H1 (cell line): ENCODE measurements at regions not wholly inside any gene's neighbourhood (a gene's known extent, or its start where the extent isn't known, plus 50 kb on each side); places are given as distances from the start of the nearest gene placed in this dataset.

Source experiments
- CTCF ChIA-PET: fragments of 300-600 bp; sonication (Branson Sonifier 250); formaldehyde crosslinking; loops from one replicate; lab custom pipeline; 2021; ENCODE audit not compliant: partially characterized antibody; lab: Charles Lee
- POLR2A ChIA-PET: fragments of 300-600 bp; sonication (Branson Sonifier 250); formaldehyde crosslinking; loops from one replicate; lab custom pipeline; 2021; ENCODE audit warnings: inconsistent platforms; ENCODE audit not compliant: partially characterized antibody; lab: Charles Lee
- DNase-seq, 2 experiments: peaks; one replicate each; pipeline versions ENCODE4 v3.0.0 to v3.0.0-alpha.2; 2010 to 2022; ENCODE audit warnings: low spot score in 2 of 2, low read depth in 1 of 2, mixed read lengths in 1 of 2
- FAIRE-seq: peaks from 2 replicates; lab custom pipeline; 2011; peaks lifted over from hg19 to GRCh38; lab: Jason Lieb, UNC
- H2AFZ ChIP-seq: 2 replicates; pipeline ENCODE4 v1.8.1; 2012; ENCODE audit warnings: low read length, inconsistent platforms
- H2AK5ac ChIP-seq: 2 replicates; pipeline ENCODE4 v1.6.1; 2013; ENCODE audit warnings: low read depth, low read length
- H2BK120ac ChIP-seq: replicated peaks from 2 replicates; pipeline ENCODE3; 2013; ENCODE audit warnings: low read depth, low read length, inconsistent platforms
- H2BK12ac ChIP-seq: 2 replicates; pipeline ENCODE4 v1.6.1; 2013; ENCODE audit warnings: low read depth, low read length
- H2BK15ac ChIP-seq: 2 replicates; pipeline ENCODE4 v1.6.1; 2013; ENCODE audit warnings: low read length
- H2BK20ac ChIP-seq: 2 replicates; pipeline ENCODE4 v1.6.1; 2013; ENCODE audit warnings: low read length
- H2BK5ac ChIP-seq: 2 replicates; pipeline ENCODE4 v1.6.1; 2013; ENCODE audit warnings: low read depth, low read length
- H3K14ac ChIP-seq: 2 replicates; pipeline ENCODE4 v1.6.1; 2013; ENCODE audit warnings: inconsistent platforms; ENCODE audit not compliant: insufficient read length
- H3K18ac ChIP-seq: 2 replicates; pipeline ENCODE4 v1.6.1; 2013; ENCODE audit warnings: low read length; ENCODE audit errors: extremely low read depth
- H3K23ac ChIP-seq: 2 replicates; pipeline ENCODE4 v1.6.1; 2013; ENCODE audit warnings: inconsistent platforms; ENCODE audit not compliant: insufficient read length
- H3K23me2 ChIP-seq: 2 replicates; pipeline ENCODE4 v1.6.1; 2013; ENCODE audit warnings: low read depth, low read length
- H3K27ac ChIP-seq: 2 replicates; pipeline ENCODE4 v1.6.1; 2011; ENCODE audit warnings: low read depth, low read length, inconsistent platforms
- H3K27me3 ChIP-seq, 4 experiments: replicated peaks in 1 of 4; 1 replicate in 1 of 4; 2 replicates in 3 of 4; pipeline versions ENCODE4 v1.6.1 to v1.8.1; 2011 to 2013; ENCODE audit warnings: low read length in 3 of 4, mild to moderate bottlenecking in 3 of 4, inconsistent platforms in 2 of 4, mixed read lengths in 2 of 4, moderate library complexity in 1 of 4; ENCODE audit not compliant: control insufficient read depth in 3 of 4, insufficient read depth in 3 of 4; ENCODE audit errors: extremely low read depth in 1 of 4
- H3K36me3 ChIP-seq, 4 experiments: 2 replicates each; pipeline versions ENCODE4 v1.6.1 to v1.8.1; 2011 to 2013; ENCODE audit warnings: mild to moderate bottlenecking in 4 of 4, low read length in 3 of 4, moderate library complexity in 2 of 4, control low read depth in 1 of 4, inconsistent platforms in 1 of 4; ENCODE audit not compliant: insufficient read depth in 4 of 4, control insufficient read depth in 2 of 4
- H3K4ac ChIP-seq: replicated peaks from 2 replicates; pipeline ENCODE3; 2013; ENCODE audit warnings: low read length, low read depth, mixed read lengths, inconsistent platforms; ENCODE audit not compliant: insufficient read length
- H3K4me1 ChIP-seq, 4 experiments: replicated peaks in 1 of 4; 1 replicate in 1 of 4; 2 replicates in 3 of 4; pipeline versions ENCODE4 v1.6.1 to v1.8.1; 2011 to 2013; ENCODE audit warnings: low read length in 3 of 4, inconsistent platforms in 2 of 4, mixed read lengths in 1 of 4; ENCODE audit not compliant: insufficient read depth in 4 of 4, control insufficient read depth in 3 of 4
- H3K4me2 ChIP-seq, 2 experiments: 2 replicates each; pipeline versions ENCODE4 v1.6.1 to v1.8.1; 2011 to 2013; ENCODE audit warnings: low read depth in 2 of 2, low read length in 2 of 2, control low read depth in 1 of 2, inconsistent platforms in 1 of 2, mild to moderate bottlenecking in 1 of 2; ENCODE audit not compliant: insufficient read depth in 1 of 2
- H3K4me3 ChIP-seq, 4 experiments: fragments of 200-600, 300-600 bp in 1 of 4; sonication (generic), shearing (Covaris generic), sonication (Bioruptor Twin) in 1 of 4; 2 replicates each; pipeline versions ENCODE4 v1.5.1 to v1.8.1; 2011 to 2016; ENCODE audit warnings: low read length in 4 of 4, low read depth in 3 of 4, control low read depth in 2 of 4, inconsistent platforms in 2 of 4, mild to moderate bottlenecking in 2 of 4, mixed read lengths in 1 of 4, moderate library complexity in 1 of 4; ENCODE audit not compliant: insufficient read depth in 2 of 4; ENCODE audit errors: extremely low read depth in 1 of 4
- H3K56ac ChIP-seq: replicated peaks from 2 replicates; pipeline ENCODE3; 2013; ENCODE audit warnings: low read depth, mild to moderate bottlenecking, mixed read lengths, low read length, inconsistent platforms; ENCODE audit not compliant: insufficient read length
- H3K79me1 ChIP-seq: 2 replicates; pipeline ENCODE4 v1.6.1; 2013; ENCODE audit warnings: low read depth, low read length, control low read depth
- H3K79me2 ChIP-seq, 2 experiments: 2 replicates each; pipeline versions ENCODE4 v1.6.1 to v1.8.1; 2012 to 2013; ENCODE audit warnings: low read length in 2 of 2, mild to moderate bottlenecking in 2 of 2, inconsistent platforms in 1 of 2; ENCODE audit not compliant: insufficient read depth in 2 of 2, control insufficient read depth in 1 of 2
- H3K9ac ChIP-seq, 4 experiments: replicated peaks in 1 of 4; 1 replicate in 1 of 4; 2 replicates in 3 of 4; pipeline versions ENCODE4 v1.6.1 to v1.8.1; 2011 to 2013; ENCODE audit warnings: low read depth in 3 of 4, low read length in 3 of 4, control low read depth in 2 of 4, mild to moderate bottlenecking in 2 of 4, moderate library complexity in 2 of 4, inconsistent platforms in 1 of 4; ENCODE audit errors: extremely low read depth in 1 of 4
- H3K9me3 ChIP-seq, 2 experiments: 2 replicates each; pipeline versions ENCODE4 v1.6.1 to v1.8.1; 2012 to 2013; ENCODE audit warnings: mild to moderate bottlenecking in 2 of 2, moderate library complexity in 2 of 2, control low read depth in 1 of 2, inconsistent platforms in 1 of 2, low read depth in 1 of 2, low read length in 1 of 2, mixed read lengths in 1 of 2; ENCODE audit not compliant: insufficient read depth in 2 of 2
- H4K20me1 ChIP-seq, 2 experiments: replicated peaks in 1 of 2; 2 replicates each; pipeline versions ENCODE3 to v1.8.1; 2011 to 2013; ENCODE audit warnings: inconsistent platforms in 2 of 2, low read length in 2 of 2, mild to moderate bottlenecking in 1 of 2; ENCODE audit not compliant: insufficient read depth in 2 of 2, control insufficient read depth in 1 of 2
- H4K5ac ChIP-seq: 2 replicates; pipeline ENCODE4 v1.6.1; 2013; ENCODE audit warnings: low read length, low read depth, mixed read lengths, inconsistent platforms; ENCODE audit not compliant: insufficient read length
- H4K8ac ChIP-seq: 2 replicates; pipeline ENCODE4 v1.8.0; 2013; ENCODE audit warnings: mild to moderate bottlenecking, moderate library complexity, low read length, inconsistent platforms; ENCODE audit not compliant: insufficient read depth; ENCODE audit errors: extremely low read depth
- H4K91ac ChIP-seq: replicated peaks from 2 replicates; pipeline ENCODE3; 2013; ENCODE audit warnings: low read length, mixed read lengths, inconsistent platforms; ENCODE audit not compliant: insufficient read length
- CBX5 ChIP-seq: fragments of 300-800, 300-1000 bp; sonication (generic); IDR thresholded peaks from 2 replicates; pipeline ENCODE4 v1.7.1; 2016; ENCODE audit warnings: antibody characterized with exemption, low read length, low read depth
- EZH2 ChIP-seq: fragments of 200-600 bp; sonication (generic); IDR thresholded peaks from 2 replicates; pipeline ENCODE4 v1.7.1; 2012; ENCODE audit warnings: low read depth, mild to moderate bottlenecking, moderate library complexity, low read length, inconsistent platforms; ENCODE audit not compliant: severe bottlenecking
- MAFK ChIP-seq: IDR thresholded peaks from 2 replicates; pipeline ENCODE4 v1.6.1; 2012; ENCODE audit warnings: low read depth, mild to moderate bottlenecking, improper control_type of control experiment, low read length
- POLR2AphosphoS5 ChIP-seq: IDR thresholded peaks from 2 replicates; pipeline ENCODE4 v1.6.1; 2011; ENCODE audit warnings: low read depth, low read length
- RFX5 ChIP-seq: IDR thresholded peaks from 2 replicates; pipeline ENCODE4 v1.6.1; 2011; ENCODE audit warnings: low read depth, low read length, improper control_type of control experiment, borderline replicate concordance
- WGBS, 2 experiments: shearing (Covaris generic) in 1 of 2; methylation state at CpG; one replicate each; pipeline versions ENCODE4 v1.1.6 to v1.1.7; 2013 to 2015; ENCODE audit warnings: low lambda C conversion rate in 2 of 2, mixed read lengths in 2 of 2, inconsistent platforms in 1 of 2, low coverage in 1 of 2, missing lambda C conversion rate in 1 of 2; ENCODE audit not compliant: insufficient replicate concordance in 2 of 2, insufficient coverage in 1 of 2, insufficient read length in 1 of 2; ENCODE audit errors: extremely low coverage in 1 of 2, missing lambda C conversion rate in 1 of 2; 5-methylcytosine and 5-hydroxymethylcytosine counted together

- Histone ChIP-seq H2BK15ac (no peak overlapping the region), H2BK20ac (no peak overlapping the region), H3K27ac (no peak overlapping the region), H2AFZ (no peak overlapping the region), H4K5ac (no peak overlapping the region), H4K8ac (no peak overlapping the region), H3K79me2 (no peaks in the 10 kb centered on the region), H3K36me3 (no peaks in the 10 kb centered on the region), H4K20me1 (no peaks in the 10 kb centered on the region), H3K79me1 (no peaks in the 10 kb centered on the region), H3K4me3 (no peak overlapping the region), H2BK12ac (no peak overlapping the region), H3K9me3 (no peaks in the 10 kb centered on the region), H3K23me2 (no peaks in the 10 kb centered on the region; the same call in 1 of the 2 replicates), H3K4ac (no peak overlapping the region), H4K91ac (no peak overlapping the region), H3K9ac (no peak overlapping the region), H2AK5ac (no peak overlapping the region), H3K4me2 (no peak overlapping the region)
- CTCF ChIA-PET, result interaction anchor here (0.7 to 1.7 kb wide), 4 partner anchors 11 to 214 kb away, joined by 3 to 5 read pairs (median 4); no protein-coding TSS in a partner anchor
- DNase-seq, result no peak
- no peak for FAIRE-seq
- POLR2A ChIA-PET, result no interaction called here
- no peak for TF ChIP-seq POLR2AphosphoS5
- no peak for TF ChIP-seq RFX5
- no peak for TF ChIP-seq MAFK
- TF ChIP-seq CBX5, result no peak
- no peak for TF ChIP-seq EZH2
- TF ChIP-seq, all 59 proteins: peak for 0
- WGBS, 2 experiments, result 94% methylated on average over 4 of the region's 4 CpGs; no CpG with 5 or more reads in 1 of the 2 experiments
- H3K14ac ChIP-seq, result no peak overlapping the region
- no peak overlapping the region for H3K56ac ChIP-seq
- no peak overlapping the region for H2BK5ac ChIP-seq
- no peak overlapping the region for H3K18ac ChIP-seq
- no peak overlapping the region for H2BK120ac ChIP-seq
- H3K27me3 ChIP-seq, result no peaks in the 10 kb centered on the region
- H3K4me1 ChIP-seq, result peaks cover 0 to 4% (median 2%) of the 10 kb centered on the region in 4 experiments; a peak in 4 of 7 replicates
- no peak overlapping the region for H3K23ac ChIP-seq
Measured at GRCh38 chr9:86648156-86648827, 294.1 kb upstream of the TUT7 start.
